Nephron progenitor cell (in vitro differentiated cells): ENCODE measurements at regions not wholly inside any gene's neighbourhood (a gene's known extent, or its start where the extent isn't known, plus 50 kb on each side); places are given as distances from the start of the nearest gene placed in this dataset.
"Not testable (repeated sequence)": the region's sequence is repeated elsewhere in the genome, so short reads cannot be mapped to it uniquely, and the experiment has no call there.

Experiments
- DNase-seq: peaks from one replicate; pipeline ENCODE4 v3.0.0; 2021
- H3K27ac Mint-ChIP-seq: 2 replicates; pipeline ENCODE4 v1.8.0; 2021; ENCODE audit warnings: mild to moderate bottlenecking, moderate library complexity, mixed read lengths
- H3K27me3 Mint-ChIP-seq: 2 replicates; pipeline ENCODE4 v1.8.0; 2021; ENCODE audit warnings: mild to moderate bottlenecking, low read depth, mixed read lengths; ENCODE audit not compliant: poor library complexity
- H3K36me3 Mint-ChIP-seq: 2 replicates; pipeline ENCODE4 v1.8.0; 2021; ENCODE audit warnings: low read depth, mixed read lengths
- H3K4me1 Mint-ChIP-seq: 2 replicates; pipeline ENCODE4 v1.8.0; 2021; ENCODE audit warnings: mixed read lengths
- H3K4me3 Mint-ChIP-seq: 2 replicates; pipeline ENCODE4 v1.8.0; 2021; ENCODE audit warnings: mild to moderate bottlenecking, moderate library complexity, mixed read lengths
- H3K9me3 Mint-ChIP-seq: 2 replicates; pipeline ENCODE4 v1.8.0; 2021; ENCODE audit warnings: mild to moderate bottlenecking, moderate library complexity, mixed read lengths
- TF ChIP-seq, protein P1 (sequence below): fragments of 200-600 bp; sonication (generic); IDR thresholded peaks from 2 replicates; pipeline ENCODE4 v1.5.0; 2021; ENCODE audit warnings: antibody characterized with exemption

DNA sequence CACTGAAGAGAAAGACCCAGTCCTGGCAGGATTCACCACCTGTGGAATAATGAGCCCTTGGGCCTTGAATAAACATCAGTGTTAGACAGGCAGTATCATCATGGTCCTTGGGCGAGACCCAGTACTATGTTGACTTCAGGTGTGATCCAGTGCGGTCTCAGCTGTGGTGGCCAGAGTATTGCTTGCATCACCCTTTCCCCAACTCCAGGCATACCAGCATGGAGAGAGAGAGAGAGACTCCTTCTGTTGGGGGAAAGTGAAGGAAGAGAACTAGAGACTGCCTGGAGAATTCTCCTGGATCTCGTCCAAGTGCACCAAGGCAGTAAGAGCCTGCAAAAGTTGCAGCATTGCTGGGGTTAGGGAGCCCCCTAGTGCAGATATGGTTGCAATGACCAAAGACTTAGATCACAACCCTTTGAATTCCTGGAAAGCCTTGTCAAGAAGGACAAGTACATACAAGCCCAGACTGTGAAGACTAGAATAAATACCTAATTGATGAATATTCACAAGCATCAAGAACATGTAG lies 61.1 kb upstream of the VAMP7 start:
- TF ChIP-seq, protein P1, sequence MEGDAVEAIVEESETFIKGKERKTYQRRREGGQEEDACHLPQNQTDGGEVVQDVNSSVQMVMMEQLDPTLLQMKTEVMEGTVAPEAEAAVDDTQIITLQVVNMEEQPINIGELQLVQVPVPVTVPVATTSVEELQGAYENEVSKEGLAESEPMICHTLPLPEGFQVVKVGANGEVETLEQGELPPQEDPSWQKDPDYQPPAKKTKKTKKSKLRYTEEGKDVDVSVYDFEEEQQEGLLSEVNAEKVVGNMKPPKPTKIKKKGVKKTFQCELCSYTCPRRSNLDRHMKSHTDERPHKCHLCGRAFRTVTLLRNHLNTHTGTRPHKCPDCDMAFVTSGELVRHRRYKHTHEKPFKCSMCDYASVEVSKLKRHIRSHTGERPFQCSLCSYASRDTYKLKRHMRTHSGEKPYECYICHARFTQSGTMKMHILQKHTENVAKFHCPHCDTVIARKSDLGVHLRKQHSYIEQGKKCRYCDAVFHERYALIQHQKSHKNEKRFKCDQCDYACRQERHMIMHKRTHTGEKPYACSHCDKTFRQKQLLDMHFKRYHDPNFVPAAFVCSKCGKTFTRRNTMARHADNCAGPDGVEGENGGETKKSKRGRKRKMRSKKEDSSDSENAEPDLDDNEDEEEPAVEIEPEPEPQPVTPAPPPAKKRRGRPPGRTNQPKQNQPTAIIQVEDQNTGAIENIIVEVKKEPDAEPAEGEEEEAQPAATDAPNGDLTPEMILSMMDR, result peak; percentile 51
- H3K4me1 Mint-ChIP-seq, result no peaks in the 10 kb centered on the region
- peak; percentile 44 for DNase-seq
- no peak overlapping the region for H3K27ac Mint-ChIP-seq
- H3K36me3 Mint-ChIP-seq, result no peaks in the 10 kb centered on the region
- H3K4me3 Mint-ChIP-seq, result no peak overlapping the region
- no peaks in the 10 kb centered on the region for H3K27me3 Mint-ChIP-seq
- peaks cover 57% of the 10 kb centered on the region for H3K9me3 Mint-ChIP-seq

DNA sequence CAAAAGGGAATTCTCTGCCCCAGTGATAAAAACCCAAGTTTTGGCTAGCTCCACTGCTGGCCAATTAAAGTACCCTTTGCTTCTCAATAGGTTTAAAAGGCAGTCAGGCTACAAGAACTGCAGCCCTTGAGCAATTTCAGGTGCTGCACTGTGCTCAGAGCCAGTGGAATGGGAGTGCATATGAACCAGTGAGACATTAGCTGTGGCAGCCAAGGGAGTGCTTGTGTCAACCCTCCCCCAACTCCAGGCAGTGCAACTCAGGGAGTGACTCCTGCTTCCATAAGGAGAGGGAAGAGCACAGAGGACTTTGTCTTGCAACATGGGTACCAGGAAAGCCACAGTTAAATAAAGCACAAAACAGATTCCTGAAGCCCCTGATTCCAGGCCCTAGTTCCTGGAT lies 61.6 kb upstream of the VAMP7 start:
- no peak overlapping the region for H3K4me3 Mint-ChIP-seq
- H3K9me3 Mint-ChIP-seq, result peaks cover 55% of the 10 kb centered on the region
- no peaks in the 10 kb centered on the region for H3K36me3 Mint-ChIP-seq
- H3K4me1 Mint-ChIP-seq, result no peaks in the 10 kb centered on the region
- DNase-seq, result no peak
- TF ChIP-seq, protein P1, result no peak
- H3K27me3 Mint-ChIP-seq, result no peaks in the 10 kb centered on the region
- no peak overlapping the region for H3K27ac Mint-ChIP-seq

DNA sequence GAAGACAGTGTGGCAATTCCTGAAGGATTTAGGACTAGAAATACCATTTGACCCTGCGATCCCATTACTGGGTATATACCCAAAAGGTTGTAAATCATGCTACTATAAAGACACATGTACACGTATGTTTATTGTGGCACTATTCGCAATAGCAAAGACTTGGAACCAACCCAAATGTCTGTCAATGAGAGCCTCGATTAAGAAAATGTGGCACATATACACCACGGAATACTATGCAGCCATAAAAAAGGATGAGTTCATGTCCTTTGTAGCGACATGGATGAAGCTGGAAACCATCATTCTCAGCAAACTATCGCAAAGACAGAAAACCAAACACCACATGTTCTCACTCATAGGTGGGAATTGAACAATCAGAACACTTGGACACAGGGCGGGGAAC lies 66.8 kb upstream of the VAMP7 start:
- peaks cover 62% of the 10 kb centered on the region for H3K9me3 Mint-ChIP-seq
- H3K4me1 Mint-ChIP-seq, H3K27me3 Mint-ChIP-seq, H3K36me3 Mint-ChIP-seq, H3K4me3 Mint-ChIP-seq, DNase-seq, H3K27ac Mint-ChIP-seq: not testable (repeated sequence)

DNA sequence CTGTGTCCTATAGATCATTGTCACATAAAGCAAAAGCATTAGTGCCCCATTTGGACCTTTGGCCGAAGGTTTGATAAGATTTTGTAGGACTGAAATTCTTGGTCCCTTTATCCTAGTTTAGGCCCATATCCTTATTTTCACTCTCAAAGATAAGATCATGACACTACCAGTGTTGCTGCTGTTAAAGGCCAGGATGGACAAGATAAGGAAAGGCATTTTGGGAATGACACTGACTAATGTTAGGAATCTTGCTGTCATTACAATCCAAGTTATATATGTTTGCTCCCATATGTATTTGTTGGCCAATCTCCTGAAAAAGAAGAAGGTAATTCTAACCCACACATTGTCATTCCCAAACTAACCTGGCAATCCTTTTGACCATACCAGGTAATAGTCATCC lies 101.3 kb upstream of the VAMP7 start:
- Mint-ChIP-seq H3K36me3 (no peaks in the 10 kb centered on the region), H3K9me3 (peaks cover 11% of the 10 kb centered on the region), H3K27me3 (peaks cover 3% of the 10 kb centered on the region), H3K4me3 (no peak overlapping the region), H3K4me1 (no peaks in the 10 kb centered on the region), H3K27ac (no peak overlapping the region)
- TF ChIP-seq, protein P1, result no peak
- no peak for DNase-seq

DNA sequence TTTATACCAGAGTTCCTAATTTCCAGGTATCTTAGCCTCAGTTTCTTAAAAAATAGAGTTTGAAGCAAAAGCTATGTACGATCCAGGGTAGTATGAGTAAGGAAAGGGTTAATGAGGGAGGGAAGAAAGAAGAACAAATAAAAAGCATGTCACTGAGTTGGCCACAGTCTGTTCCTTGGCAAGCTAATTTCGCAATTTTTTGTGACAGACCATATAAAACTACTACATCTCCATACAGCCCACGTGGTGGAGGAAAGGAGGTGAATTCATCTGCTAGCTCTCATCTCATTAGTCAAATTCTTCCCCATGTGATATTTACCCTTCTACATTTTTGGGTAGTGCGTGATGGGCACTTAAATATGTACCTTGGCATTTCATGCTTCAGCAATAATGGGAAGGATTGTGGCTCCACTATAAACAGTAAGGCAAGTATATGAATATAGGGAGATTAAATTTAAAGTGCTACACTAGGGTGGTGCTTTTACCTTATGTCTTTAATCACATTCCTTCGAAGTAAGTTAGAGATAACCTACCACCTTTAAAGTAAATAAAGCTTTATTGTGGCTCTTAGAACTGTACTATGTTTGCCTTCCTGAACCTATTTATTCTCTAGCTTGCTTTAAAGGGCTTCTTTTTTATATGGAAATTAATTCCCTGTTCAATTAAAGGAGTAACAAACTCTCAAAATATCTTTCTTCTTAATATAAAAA lies 102.1 kb upstream of the VAMP7 start:
- TF ChIP-seq, protein P1, result no peak
- Mint-ChIP-seq H3K27ac (no peak overlapping the region), H3K9me3 (peaks cover 14% of the 10 kb centered on the region), H3K27me3 (peaks cover 2% of the 10 kb centered on the region), H3K36me3 (no peaks in the 10 kb centered on the region), H3K4me3 (no peak overlapping the region), H3K4me1 (no peaks in the 10 kb centered on the region)
- no peak for DNase-seq

DNA sequence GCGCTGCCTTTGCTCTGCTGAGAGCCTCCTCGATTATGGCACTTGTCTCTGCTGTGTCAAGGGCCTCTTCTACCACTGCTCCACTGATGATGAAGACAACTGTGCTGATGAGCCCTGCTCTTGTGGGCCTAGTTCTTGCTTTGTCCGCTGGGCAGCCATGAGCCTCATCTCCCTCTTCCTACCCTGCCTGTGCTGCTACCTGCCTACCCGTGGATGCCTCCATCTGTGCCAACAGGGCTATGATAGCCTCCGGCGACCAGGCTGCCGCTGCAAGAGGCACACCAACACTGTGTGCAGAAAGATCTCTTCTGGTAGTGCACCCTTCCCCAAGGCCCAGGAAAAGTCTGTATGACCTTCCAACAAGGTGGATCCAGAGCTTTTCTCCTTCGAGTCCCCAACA lies 106.8 kb upstream of the VAMP7 start:
- DNase-seq, result no peak
- H3K4me3 Mint-ChIP-seq, result no peak overlapping the region
- H3K36me3 Mint-ChIP-seq, result no peaks in the 10 kb centered on the region
- H3K4me1 Mint-ChIP-seq, result peaks cover 7% of the 10 kb centered on the region
- peaks cover 4% of the 10 kb centered on the region for H3K27me3 Mint-ChIP-seq
- H3K9me3 Mint-ChIP-seq, result peaks cover 20% of the 10 kb centered on the region
- TF ChIP-seq, protein P1, result no peak
- no peak overlapping the region for H3K27ac Mint-ChIP-seq
